Activated CD4-positive, alpha-beta T cell treated with anti-CD3 and anti-CD28 coated beads for 1 hour (primary cell): ENCODE measurements at regions not wholly inside any gene's neighbourhood (a gene's known extent, or its start where the extent isn't known, plus 50 kb on each side); places are given as distances from the start of the nearest gene placed in this dataset.

ENCODE experiments used
- DNase-seq: peaks from one replicate; pipeline ENCODE4 v3.0.0-alpha.2; 2020

- DNase-seq: no peak
Observed at GRCh38 chr12:91565846-91566245, 383.2 kb upstream of the DCN start.

- DNase-seq: no peak
Observed at GRCh38 chr12:91565246-91565645, 382.6 kb upstream of the DCN start.

GRCh38 chr12:91563011-91563765 is 380.6 kb upstream of the DCN start:
- DNase-seq: no peak

- DNase-seq: no peak
Observed at GRCh38 chr12:91562476-91562875, 379.9 kb upstream of the DCN start.

- no peak for DNase-seq
Observed at GRCh38 chr12:91561958-91562325, 379.3 kb upstream of the DCN start.

- no peak for DNase-seq
Observed at GRCh38 chr12:91561301-91561957, 378.8 kb upstream of the DCN start.

GRCh38 chr12:91556909-91557308 is 374.3 kb upstream of the DCN start:
- no peak for DNase-seq

GRCh38 chr12:91555436-91556415 is 373.1 kb upstream of the DCN start:
- DNase-seq: no peak

- no peak for DNase-seq
Observed at GRCh38 chr12:91551927-91552326, 369.3 kb upstream of the DCN start.

GRCh38 chr12:91551242-91551641 is 368.6 kb upstream of the DCN start:
- no peak for DNase-seq

GRCh38 chr12:91542666-91543065 is 360.0 kb upstream of the DCN start:
- DNase-seq: no peak

GRCh38 chr12:91542067-91542466 is 359.4 kb upstream of the DCN start:
- DNase-seq: no peak

GRCh38 chr12:91538418-91538817 is 355.8 kb upstream of the DCN start:
- DNase-seq: no peak

GRCh38 chr12:91533366-91533765 is 350.7 kb upstream of the DCN start:
- DNase-seq: no peak

GRCh38 chr12:91529829-91530228 is 347.2 kb upstream of the DCN start:
- no peak for DNase-seq

GRCh38 chr12:91523831-91524230 is 341.2 kb upstream of the DCN start:
- no peak for DNase-seq

GRCh38 chr12:91516695-91517047 is 334.1 kb upstream of the DCN start:
- DNase-seq: no peak

GRCh38 chr12:91515944-91516694 is 333.5 kb upstream of the DCN start:
- no peak for DNase-seq

- no peak for DNase-seq
Observed at GRCh38 chr12:91513313-91513712, 330.7 kb upstream of the DCN start.

GRCh38 chr12:91511795-91512420 is 329.3 kb upstream of the DCN start:
- DNase-seq: no peak

- no peak for DNase-seq
Observed at GRCh38 chr12:91507754-91508153, 325.1 kb upstream of the DCN start.

- no peak for DNase-seq
Observed at GRCh38 chr12:91506452-91506851, 323.8 kb upstream of the DCN start.
